ENCODE measurements at regions not wholly inside any gene's neighbourhood (a gene's known extent, or its start where the extent isn't known, plus 50 kb on each side); places are given as distances from the start of the nearest gene placed in this dataset.
"Not testable (repeated sequence)": the region's sequence is repeated elsewhere in the genome, so short reads cannot be mapped to it uniquely, and the experiment has no call there.

- in situ Hi-C loops (cut with HindIII; ENCODE audit: low sequenced_read_pairs) = not testable (repeated sequence)
Observed at GRCh38 chr1:147348592-147348991, 106.1 kb downstream of the CHD1L start.

- in situ Hi-C loops (cut with HindIII; ENCODE audit: low sequenced_read_pairs) = no loop called here
Observed at GRCh38 chr1:147349533-147349932, 107.0 kb downstream of the CHD1L start.

- in situ Hi-C loops (cut with HindIII; ENCODE audit: low sequenced_read_pairs) = loop anchor here (5.0 kb wide), 1 partner anchor 66 kb away; no protein-coding TSS in a partner anchor
Observed at GRCh38 chr1:147351140-147351835, 108.8 kb downstream of the CHD1L start.

- in situ Hi-C loops (cut with HindIII; ENCODE audit: low sequenced_read_pairs) = no loop called here
Observed at GRCh38 chr1:147377263-147378246, 135.1 kb downstream of the CHD1L start.

- in situ Hi-C loops (cut with HindIII; ENCODE audit: low sequenced_read_pairs) = no loop called here
Observed at GRCh38 chr1:147379889-147380288, 137.4 kb downstream of the CHD1L start.

- in situ Hi-C loops (cut with HindIII; ENCODE audit: low sequenced_read_pairs) = no loop called here
Observed at GRCh38 chr1:147384804-147385203, 142.3 kb downstream of the CHD1L start.

- in situ Hi-C loops (cut with HindIII; ENCODE audit: low sequenced_read_pairs) = no loop called here
Observed at GRCh38 chr1:147388969-147389368, 146.5 kb downstream of the CHD1L start.

- in situ Hi-C loops (cut with HindIII; ENCODE audit: low sequenced_read_pairs) = no loop called here
Observed at GRCh38 chr1:147389532-147390184, 147.2 kb downstream of the CHD1L start.

GRCh38 chr1:147390185-147390542 lies 147.7 kb downstream of the CHD1L start:
- in situ Hi-C loops (cut with HindIII; ENCODE audit: low sequenced_read_pairs) = no loop called here

GRCh38 chr1:147391114-147391513 lies 148.6 kb downstream of the CHD1L start:
- in situ Hi-C loops (cut with HindIII; ENCODE audit: low sequenced_read_pairs) = no loop called here

GRCh38 chr1:147402326-147403045 lies 138.8 kb upstream of the BCL9 start:
- in situ Hi-C loops (cut with HindIII; ENCODE audit: low sequenced_read_pairs) = not testable (repeated sequence)

- in situ Hi-C loops (cut with HindIII; ENCODE audit: low sequenced_read_pairs) = not testable (repeated sequence)
Observed at GRCh38 chr1:147404344-147404743, 137.0 kb upstream of the BCL9 start.

GRCh38 chr1:147409886-147410285 lies 131.4 kb upstream of the BCL9 start:
- in situ Hi-C loops (cut with HindIII; ENCODE audit: low sequenced_read_pairs) = no loop called here

- in situ Hi-C loops (cut with HindIII; ENCODE audit: low sequenced_read_pairs) = no loop called here
Observed at GRCh38 chr1:147413110-147413605, 128.1 kb upstream of the BCL9 start.

- in situ Hi-C loops (cut with HindIII; ENCODE audit: low sequenced_read_pairs) = loop anchor here (5.0 kb wide), 1 partner anchor 62 kb away; no protein-coding TSS in a partner anchor
Observed at GRCh38 chr1:147414505-147415163, 126.7 kb upstream of the BCL9 start.

- in situ Hi-C loops (cut with HindIII; ENCODE audit: low sequenced_read_pairs) = loop anchor here (5.0 kb wide), 1 partner anchor 65 kb away; no protein-coding TSS in a partner anchor
Observed at GRCh38 chr1:147417024-147417423, 124.3 kb upstream of the BCL9 start.

- in situ Hi-C loops (cut with HindIII; ENCODE audit: low sequenced_read_pairs) = not testable (repeated sequence)
Observed at GRCh38 chr1:147423100-147423827, 118.0 kb upstream of the BCL9 start.

- in situ Hi-C loops (cut with HindIII; ENCODE audit: low sequenced_read_pairs) = no loop called here
Observed at GRCh38 chr1:147434921-147435320, 106.4 kb upstream of the BCL9 start.

GRCh38 chr1:147444381-147444780 lies 96.9 kb upstream of the BCL9 start:
- in situ Hi-C loops (cut with HindIII; ENCODE audit: low sequenced_read_pairs) = no loop called here

Data from endothelial cell of hepatic sinusoid (primary cell).